ENCODE measurements at regions not wholly inside any gene's neighbourhood (a gene's known extent, or its start where the extent isn't known, plus 50 kb on each side); places are given as distances from the start of the nearest gene placed in this dataset.

DNA sequence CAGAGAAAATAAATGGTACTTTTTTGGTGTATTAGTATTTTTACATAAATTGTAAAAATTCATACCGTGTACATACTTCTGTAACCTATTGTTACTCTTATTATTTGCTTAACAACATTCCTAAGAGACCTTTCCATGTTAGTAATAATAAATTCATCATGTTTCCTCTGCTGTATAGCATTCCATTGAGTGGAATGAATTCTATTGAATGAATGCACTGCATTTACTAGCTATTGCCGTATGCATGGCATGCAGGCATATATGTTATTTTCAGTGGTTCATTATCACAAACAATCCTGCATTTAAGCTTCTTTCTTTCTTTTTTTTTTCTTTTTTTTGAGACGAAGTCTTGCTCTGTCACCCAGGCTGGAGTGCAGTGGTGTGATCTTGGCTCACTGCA, 137.6 kb upstream of the TBX3 start:
- no peak for TF ChIP-seq POLR2A (IDR thresholded peaks at IDR 0.05)
- TF ChIP-seq, protein P1, sequence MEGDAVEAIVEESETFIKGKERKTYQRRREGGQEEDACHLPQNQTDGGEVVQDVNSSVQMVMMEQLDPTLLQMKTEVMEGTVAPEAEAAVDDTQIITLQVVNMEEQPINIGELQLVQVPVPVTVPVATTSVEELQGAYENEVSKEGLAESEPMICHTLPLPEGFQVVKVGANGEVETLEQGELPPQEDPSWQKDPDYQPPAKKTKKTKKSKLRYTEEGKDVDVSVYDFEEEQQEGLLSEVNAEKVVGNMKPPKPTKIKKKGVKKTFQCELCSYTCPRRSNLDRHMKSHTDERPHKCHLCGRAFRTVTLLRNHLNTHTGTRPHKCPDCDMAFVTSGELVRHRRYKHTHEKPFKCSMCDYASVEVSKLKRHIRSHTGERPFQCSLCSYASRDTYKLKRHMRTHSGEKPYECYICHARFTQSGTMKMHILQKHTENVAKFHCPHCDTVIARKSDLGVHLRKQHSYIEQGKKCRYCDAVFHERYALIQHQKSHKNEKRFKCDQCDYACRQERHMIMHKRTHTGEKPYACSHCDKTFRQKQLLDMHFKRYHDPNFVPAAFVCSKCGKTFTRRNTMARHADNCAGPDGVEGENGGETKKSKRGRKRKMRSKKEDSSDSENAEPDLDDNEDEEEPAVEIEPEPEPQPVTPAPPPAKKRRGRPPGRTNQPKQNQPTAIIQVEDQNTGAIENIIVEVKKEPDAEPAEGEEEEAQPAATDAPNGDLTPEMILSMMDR (IDR thresholded peaks at IDR 0.05) = no peak
